Spleen (tissue), 7 donors: ENCODE measurements at regions not wholly inside any gene's neighbourhood (a gene's known extent, or its start where the extent isn't known, plus 50 kb on each side); places are given as distances from the start of the nearest gene placed in this dataset.

Experiments used
- POLR2A ChIP-seq, 3 donors: fragments of 450-650 bp; IDR thresholded peaks; one replicate each; pipeline ENCODE4 v1.5.1; 2017; ENCODE audit warnings: antibody characterized with exemption in 3 of 3, mild to moderate bottlenecking in 1 of 3
- POLR2AphosphoS5 ChIP-seq, 3 donors: sonication (generic); formaldehyde crosslinking; IDR thresholded peaks; one replicate each; pipeline ENCODE4 v1.5.1; 2017; ENCODE audit warnings: antibody characterized with exemption in 3 of 3
- TF ChIP-seq, protein P1 (sequence below), 11 experiments: fragments of 200-600 bp in 7 of 11; fragments of 450-650 bp in 4 of 11; sonication (generic) in 4 of 11; IDR thresholded peaks in 8 of 11; conservative IDR thresholded peaks in 3 of 11; 1 replicate in 7 of 11; 2 replicates in 4 of 11; pipeline versions ENCODE4 v1.4.0 to v1.8.0; 2016 to 2021; ENCODE audit warnings: antibody characterized with exemption in 11 of 11, inconsistent platforms in 4 of 11, mild to moderate bottlenecking in 1 of 11
- donor health status: DM: no; HTN: no; CAD: no; lungs with moderate emphysema.
- donor health status: DM: no; HTN: no; CAD: no.
- donor health status: DM: no; HTN: no; CAD: no.

DNA sequence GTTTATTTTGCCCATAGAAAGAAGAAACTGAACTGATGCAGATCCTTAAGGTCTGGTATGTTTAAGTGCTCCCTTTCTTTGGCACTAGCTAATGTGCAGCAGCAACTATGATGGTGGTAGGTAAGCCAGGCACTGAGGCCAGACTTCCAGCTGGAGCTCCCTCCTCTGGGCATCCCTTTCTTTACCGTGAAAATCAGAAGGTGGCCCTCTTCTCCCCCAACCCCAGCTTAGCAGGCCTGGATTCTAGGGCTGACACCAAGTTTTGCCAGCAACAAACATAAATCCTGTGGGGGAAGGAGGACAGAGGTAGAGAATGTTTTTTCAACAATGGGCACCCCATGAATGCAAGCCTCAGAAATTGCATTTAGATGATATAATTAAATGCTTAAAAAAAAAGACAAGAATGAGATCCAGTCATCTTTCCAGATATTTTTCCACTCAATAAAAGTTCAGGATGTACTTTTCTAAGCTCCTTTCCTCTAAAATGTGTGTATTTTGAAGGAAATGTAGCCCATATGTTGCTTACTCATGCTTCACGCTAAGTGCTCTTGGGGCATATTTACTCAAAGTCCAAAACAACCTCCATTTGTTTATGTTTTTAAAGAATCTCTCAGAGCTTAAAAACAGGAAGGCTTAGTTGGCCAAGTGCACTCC lies 123.9 kb upstream of the NXT1 start:
- TF ChIP-seq, protein P1, sequence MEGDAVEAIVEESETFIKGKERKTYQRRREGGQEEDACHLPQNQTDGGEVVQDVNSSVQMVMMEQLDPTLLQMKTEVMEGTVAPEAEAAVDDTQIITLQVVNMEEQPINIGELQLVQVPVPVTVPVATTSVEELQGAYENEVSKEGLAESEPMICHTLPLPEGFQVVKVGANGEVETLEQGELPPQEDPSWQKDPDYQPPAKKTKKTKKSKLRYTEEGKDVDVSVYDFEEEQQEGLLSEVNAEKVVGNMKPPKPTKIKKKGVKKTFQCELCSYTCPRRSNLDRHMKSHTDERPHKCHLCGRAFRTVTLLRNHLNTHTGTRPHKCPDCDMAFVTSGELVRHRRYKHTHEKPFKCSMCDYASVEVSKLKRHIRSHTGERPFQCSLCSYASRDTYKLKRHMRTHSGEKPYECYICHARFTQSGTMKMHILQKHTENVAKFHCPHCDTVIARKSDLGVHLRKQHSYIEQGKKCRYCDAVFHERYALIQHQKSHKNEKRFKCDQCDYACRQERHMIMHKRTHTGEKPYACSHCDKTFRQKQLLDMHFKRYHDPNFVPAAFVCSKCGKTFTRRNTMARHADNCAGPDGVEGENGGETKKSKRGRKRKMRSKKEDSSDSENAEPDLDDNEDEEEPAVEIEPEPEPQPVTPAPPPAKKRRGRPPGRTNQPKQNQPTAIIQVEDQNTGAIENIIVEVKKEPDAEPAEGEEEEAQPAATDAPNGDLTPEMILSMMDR (IDR thresholded peaks at IDR 0.05 in 8 of 11, conservative IDR thresholded peaks at IDR 0.05 in 3 of 11), result no peak
- TF ChIP-seq POLR2A (IDR thresholded peaks at IDR 0.05) (no peak), POLR2AphosphoS5 (IDR thresholded peaks at IDR 0.05) (no peak)
